ENCODE measurements at regions not wholly inside any gene's neighbourhood (a gene's known extent, or its start where the extent isn't known, plus 50 kb on each side); places are given as distances from the start of the nearest gene placed in this dataset.
"Not testable (repeated sequence)": the region's sequence is repeated elsewhere in the genome, so short reads cannot be mapped to it uniquely, and the experiment has no call there.

DNA sequence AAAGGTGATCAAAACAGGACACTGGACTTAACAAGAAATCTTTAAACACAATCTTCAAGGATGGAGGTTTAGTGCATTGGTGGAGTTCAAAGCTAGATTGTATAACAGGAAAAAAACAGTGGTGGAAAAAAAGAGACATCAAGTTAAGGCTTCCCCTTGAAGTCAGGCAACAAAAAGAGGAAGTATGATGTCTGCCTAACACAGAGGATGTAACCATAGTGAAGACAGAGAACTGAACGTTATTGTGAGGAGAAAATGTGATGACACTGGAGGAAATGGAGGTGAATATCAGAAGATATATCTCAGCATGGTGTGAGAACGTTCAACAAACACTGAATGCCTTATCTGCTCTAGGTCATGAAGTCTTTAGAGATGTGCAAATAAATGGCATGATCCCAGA, 192.4 kb upstream of the AR start:
- no peak for ATAC-seq
- ChIA-PET CTCF (no interaction called here), POLR2A (no interaction called here)
- no peak for DNase-seq
- Mint-ChIP-seq H3K27ac (no peak overlapping the region), H3K27me3 (no peaks in the 10 kb centered on the region), H3K36me3 (ENCODE audit: low read depth) (no peaks in the 10 kb centered on the region), H3K4me1 (no peaks in the 10 kb centered on the region), H3K9me3 (ENCODE audit: low read depth) (no peaks in the 10 kb centered on the region), H3K4me3 (no peak overlapping the region)
- intact Hi-C loops (cut with DNase I, micrococcal nuclease) = no loop called here

DNA sequence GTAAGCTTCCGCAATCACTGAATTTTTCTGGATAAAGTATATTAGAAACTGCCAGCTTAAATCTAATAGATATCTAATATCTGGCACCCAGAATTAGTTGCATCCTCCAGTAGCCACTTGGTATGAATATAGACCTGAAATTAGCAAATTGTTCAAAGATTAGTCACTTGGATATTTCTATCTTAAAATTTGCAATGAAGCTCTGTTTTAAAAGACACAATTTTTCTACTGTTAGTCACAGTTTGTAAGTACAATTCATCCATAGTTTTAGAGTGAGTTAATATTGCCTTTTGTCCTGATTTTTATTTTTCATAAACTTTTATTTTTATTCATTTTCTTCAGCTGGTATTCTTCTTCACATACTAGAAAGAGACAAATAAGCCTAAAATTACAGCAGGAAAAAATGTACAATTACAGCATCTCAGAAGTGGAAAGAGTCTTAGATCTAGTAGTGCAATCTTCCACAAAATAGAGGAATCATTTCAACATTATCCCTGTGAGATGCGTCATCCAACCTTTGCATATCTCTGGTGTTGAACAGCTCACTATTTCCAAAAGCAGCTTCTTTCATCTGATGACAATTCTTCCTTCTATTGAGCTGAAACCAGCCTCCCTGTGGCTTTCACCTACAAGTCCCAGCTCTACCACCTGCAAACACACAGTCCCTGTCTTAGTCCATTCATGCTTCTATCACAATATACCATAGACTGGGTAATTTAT, 190.0 kb upstream of the AR start:
- H3K9me3 Mint-ChIP-seq (ENCODE audit: low read depth) = peaks cover under 1% of the 10 kb centered on the region
- no peak overlapping the region for H3K4me3 Mint-ChIP-seq
- ATAC-seq (no peak), DNase-seq (no peak)
- intact Hi-C loops (cut with DNase I, micrococcal nuclease) = no loop called here
- ChIA-PET POLR2A (no interaction called here), CTCF (no interaction called here)
- no peaks in the 10 kb centered on the region for H3K36me3 Mint-ChIP-seq (ENCODE audit: low read depth)
- H3K27ac Mint-ChIP-seq = no peak overlapping the region
- no peaks in the 10 kb centered on the region for H3K27me3 Mint-ChIP-seq
- H3K4me1 Mint-ChIP-seq = no peaks in the 10 kb centered on the region

DNA sequence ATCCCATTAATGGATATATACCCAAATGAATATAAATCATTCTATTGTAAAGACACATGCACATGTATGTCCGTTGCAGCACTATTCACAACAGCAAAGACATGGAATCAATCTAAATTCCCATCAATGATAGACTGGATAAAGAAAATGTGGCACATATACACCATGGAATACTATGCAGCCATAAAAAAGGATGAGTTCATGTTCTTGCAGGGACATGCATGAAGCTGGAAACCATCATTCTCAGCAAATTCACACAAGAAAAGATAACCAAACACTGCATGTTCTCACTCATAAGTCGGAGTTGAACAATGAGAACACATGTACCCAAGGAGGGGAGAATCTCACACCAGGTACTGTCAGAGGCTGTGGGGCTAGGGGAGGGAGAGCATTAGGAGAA, 182.6 kb upstream of the AR start:
- intact Hi-C loops (cut with DNase I, micrococcal nuclease); H3K4me3 Mint-ChIP-seq; H3K9me3 Mint-ChIP-seq (ENCODE audit: low read depth); POLR2A ChIA-PET; H3K27ac Mint-ChIP-seq; H3K4me1 Mint-ChIP-seq; DNase-seq; ATAC-seq; CTCF ChIA-PET; H3K36me3 Mint-ChIP-seq (ENCODE audit: low read depth); H3K27me3 Mint-ChIP-seq: not testable (repeated sequence)

DNA sequence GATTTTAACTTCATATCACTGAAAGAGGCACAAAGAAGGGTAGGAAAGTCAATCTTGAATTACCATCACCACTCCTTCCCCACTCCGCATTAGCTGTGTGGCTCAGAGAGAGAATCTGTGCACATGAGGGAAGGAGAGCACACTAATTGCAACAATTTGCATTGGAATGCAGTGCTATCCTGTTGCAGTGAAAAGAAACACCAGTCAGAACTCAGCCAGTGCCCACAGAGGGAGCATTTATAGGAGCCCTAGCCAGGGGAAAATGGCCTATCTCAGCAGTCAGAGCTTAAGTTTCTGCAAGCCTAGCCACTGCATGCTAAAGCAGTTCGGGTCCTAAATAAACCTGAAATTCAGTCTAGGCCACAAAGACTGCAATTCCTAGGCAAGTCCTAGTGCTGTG, 159.4 kb upstream of the AR start:
- H3K9me3 Mint-ChIP-seq (ENCODE audit: low read depth) = peaks cover 2% of the 10 kb centered on the region
- no peaks in the 10 kb centered on the region for H3K27me3 Mint-ChIP-seq
- DNase-seq (no peak), ATAC-seq (no peak)
- intact Hi-C loops (cut with DNase I, micrococcal nuclease) = no loop called here
- H3K4me3 Mint-ChIP-seq = no peak overlapping the region
- POLR2A ChIA-PET = no interaction called here
- CTCF ChIA-PET = no interaction called here
- no peak overlapping the region for H3K27ac Mint-ChIP-seq
- no peaks in the 10 kb centered on the region for H3K36me3 Mint-ChIP-seq (ENCODE audit: low read depth)
- H3K4me1 Mint-ChIP-seq = no peaks in the 10 kb centered on the region

DNA sequence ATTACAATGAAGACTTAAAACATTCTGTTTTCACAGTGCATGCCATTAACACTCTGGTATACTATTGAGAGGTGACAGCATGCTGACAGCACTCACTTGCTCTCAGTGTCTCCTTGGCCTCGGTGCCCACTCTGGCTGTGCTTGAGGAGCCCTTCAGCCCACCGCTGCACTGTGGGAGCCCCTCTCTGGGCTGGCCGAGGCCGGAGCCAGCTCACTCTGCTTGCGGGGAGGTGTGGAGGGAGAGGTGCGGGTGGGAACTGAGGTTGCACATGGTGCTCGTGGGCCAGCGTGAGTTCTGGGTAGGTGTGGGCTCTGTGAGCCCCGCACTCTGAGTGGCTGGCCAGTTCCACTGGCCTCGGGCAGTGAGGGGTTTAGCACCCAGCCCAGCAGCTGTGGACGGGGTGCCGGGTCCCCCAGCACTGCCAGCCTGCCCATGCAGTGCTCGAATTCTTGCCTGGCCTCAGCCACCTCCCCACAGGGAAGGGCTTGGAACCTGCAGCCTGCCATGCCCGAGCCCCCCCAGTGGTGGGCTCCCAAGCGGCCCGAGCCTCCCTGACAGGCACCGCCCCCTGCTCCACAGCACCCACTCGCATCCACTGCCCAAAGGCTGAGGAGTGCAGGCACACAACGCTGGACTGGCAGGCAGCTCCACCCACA, 135.3 kb upstream of the AR start:
- H3K36me3 Mint-ChIP-seq (ENCODE audit: low read depth) = no peaks in the 10 kb centered on the region
- DNase-seq = no peak
- ChIA-PET CTCF (no interaction called here), POLR2A (no interaction called here)
- no peaks in the 10 kb centered on the region for H3K27me3 Mint-ChIP-seq
- no peak overlapping the region for H3K27ac Mint-ChIP-seq
- no peaks in the 10 kb centered on the region for H3K4me1 Mint-ChIP-seq
- H3K4me3 Mint-ChIP-seq = no peak overlapping the region
- ATAC-seq = no peak
- no peaks in the 10 kb centered on the region for H3K9me3 Mint-ChIP-seq (ENCODE audit: low read depth)
- intact Hi-C loops (cut with DNase I, micrococcal nuclease) = no loop called here

DNA sequence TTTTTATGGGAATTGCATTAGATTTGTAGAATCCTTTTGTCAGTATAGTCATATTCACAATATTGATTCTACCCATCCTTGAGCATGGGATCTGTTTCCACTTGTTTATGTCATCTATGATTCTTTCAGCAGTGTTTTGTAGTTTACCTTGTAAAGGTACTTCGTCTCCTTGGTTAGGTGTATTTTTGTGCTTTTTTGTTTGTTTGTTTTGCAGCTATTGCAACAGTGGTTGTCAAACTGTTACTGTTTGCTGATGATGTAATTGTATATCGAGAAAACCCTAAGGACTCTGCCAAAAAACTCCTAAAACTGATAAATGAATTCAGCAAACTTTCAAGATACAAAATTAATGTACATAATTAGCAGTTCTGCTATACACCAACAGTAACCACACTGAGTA, 127.9 kb upstream of the AR start:
- ATAC-seq (no peak), DNase-seq (no peak)
- no peaks in the 10 kb centered on the region for H3K36me3 Mint-ChIP-seq (ENCODE audit: low read depth)
- intact Hi-C loops (cut with DNase I, micrococcal nuclease) = no loop called here
- H3K9me3 Mint-ChIP-seq (ENCODE audit: low read depth) = peaks cover 2% of the 10 kb centered on the region
- H3K27me3 Mint-ChIP-seq = no peaks in the 10 kb centered on the region
- CTCF ChIA-PET = no interaction called here
- POLR2A ChIA-PET = no interaction called here
- no peak overlapping the region for H3K4me3 Mint-ChIP-seq
- no peak overlapping the region for H3K27ac Mint-ChIP-seq
- H3K4me1 Mint-ChIP-seq = no peaks in the 10 kb centered on the region

DNA sequence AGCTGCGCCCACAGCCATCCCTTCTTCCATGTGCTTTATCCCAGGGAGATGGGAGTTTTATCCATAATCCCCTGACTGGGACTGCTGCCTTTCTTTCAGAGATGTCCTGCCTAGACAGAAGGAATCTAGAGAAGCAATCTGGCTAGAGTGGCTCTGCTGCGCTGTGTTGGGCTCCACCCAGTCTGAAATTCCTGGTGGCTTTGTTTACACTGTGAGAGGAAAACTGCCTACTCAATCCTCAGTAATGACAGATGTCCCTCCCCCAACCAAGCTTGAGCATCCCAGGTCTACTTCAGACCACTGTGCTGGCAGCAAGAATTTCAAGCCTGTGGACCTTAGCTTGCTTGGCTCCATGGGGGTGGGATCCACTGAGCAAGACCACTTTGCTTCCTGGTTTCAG, 116.9 kb upstream of the AR start:
- DNase-seq = no peak
- intact Hi-C loops (cut with DNase I, micrococcal nuclease) = no loop called here
- ChIA-PET POLR2A (no interaction called here), CTCF (no interaction called here)
- Mint-ChIP-seq H3K27me3 (no peaks in the 10 kb centered on the region), H3K4me1 (no peaks in the 10 kb centered on the region), H3K27ac (no peak overlapping the region), H3K9me3 (ENCODE audit: low read depth) (peaks cover 9% of the 10 kb centered on the region), H3K36me3 (ENCODE audit: low read depth) (no peaks in the 10 kb centered on the region), H3K4me3 (no peak overlapping the region)
- no peak for ATAC-seq

DNA sequence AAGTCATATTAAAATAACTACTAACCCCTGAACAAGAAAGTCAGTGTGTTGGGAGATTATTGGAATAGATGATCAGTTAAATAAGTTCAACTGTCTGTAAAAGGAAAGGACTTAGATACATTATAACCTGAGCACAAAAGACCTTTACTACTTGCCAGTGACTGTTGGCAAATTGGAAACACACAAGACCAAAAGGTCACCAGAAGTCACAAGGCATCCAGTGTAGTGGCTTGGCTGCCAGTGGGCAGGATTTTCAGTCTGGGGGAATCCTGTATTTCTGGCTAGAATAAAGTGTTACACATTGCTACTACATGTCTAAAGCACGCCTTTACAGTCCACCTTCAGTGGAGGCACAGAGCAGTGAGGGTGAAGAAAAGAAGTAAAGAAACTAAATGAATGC, 108.3 kb upstream of the AR start:
- Mint-ChIP-seq H3K27ac (no peak overlapping the region), H3K36me3 (ENCODE audit: low read depth) (no peaks in the 10 kb centered on the region), H3K4me3 (no peak overlapping the region), H3K4me1 (no peaks in the 10 kb centered on the region), H3K9me3 (ENCODE audit: low read depth) (no peaks in the 10 kb centered on the region), H3K27me3 (no peaks in the 10 kb centered on the region)
- POLR2A ChIA-PET = no interaction called here
- CTCF ChIA-PET = no interaction called here
- ATAC-seq = no peak
- intact Hi-C loops (cut with DNase I, micrococcal nuclease) = no loop called here
- no peak for DNase-seq

DNA sequence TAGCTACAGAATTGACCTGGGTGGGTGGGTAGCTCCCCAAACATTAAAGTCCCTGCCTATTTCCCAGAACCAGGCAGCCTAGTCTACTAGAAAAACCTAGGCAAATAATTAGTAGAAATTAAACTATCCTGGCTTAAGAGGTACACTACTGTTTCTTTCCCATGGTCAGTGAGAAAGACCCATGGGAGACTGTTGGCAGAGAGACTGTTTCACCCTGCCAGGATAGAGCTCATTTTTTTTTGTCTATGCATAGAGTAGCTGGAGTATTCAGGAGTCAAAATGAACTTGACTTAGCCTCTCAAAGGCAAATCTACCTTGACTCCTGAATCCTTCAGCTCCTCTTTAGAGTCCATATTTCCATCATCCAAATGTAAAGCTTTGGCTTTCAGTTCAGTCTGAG, 107.0 kb upstream of the AR start:
- intact Hi-C loops (cut with DNase I, micrococcal nuclease) = no loop called here
- no peak overlapping the region for H3K4me3 Mint-ChIP-seq
- POLR2A ChIA-PET = no interaction called here
- H3K36me3 Mint-ChIP-seq (ENCODE audit: low read depth) = no peaks in the 10 kb centered on the region
- ATAC-seq (no peak), DNase-seq (no peak)
- H3K9me3 Mint-ChIP-seq (ENCODE audit: low read depth) = peaks cover 2% of the 10 kb centered on the region
- H3K27me3 Mint-ChIP-seq = no peaks in the 10 kb centered on the region
- H3K4me1 Mint-ChIP-seq = no peaks in the 10 kb centered on the region
- H3K27ac Mint-ChIP-seq = no peak overlapping the region
- CTCF ChIA-PET = no interaction called here

DNA sequence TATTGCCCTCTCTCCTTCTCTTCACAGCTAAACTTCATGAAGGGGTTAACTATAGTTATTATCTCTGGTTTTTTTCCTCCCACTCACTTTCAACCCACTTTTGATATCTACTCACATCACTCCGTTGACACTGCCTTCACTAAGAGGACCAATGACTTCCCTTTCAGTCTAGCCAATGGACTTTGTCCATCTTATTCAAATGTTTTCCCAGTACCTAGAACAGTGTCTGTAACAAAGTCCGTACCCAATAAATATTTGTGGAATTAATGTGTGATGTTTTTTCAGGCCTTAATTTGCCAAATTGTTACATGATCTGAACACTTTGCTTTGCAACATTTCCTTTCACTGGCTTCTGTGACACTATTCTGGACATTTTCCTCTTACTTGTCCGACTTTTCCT, 106.0 kb upstream of the AR start:
- H3K4me1 Mint-ChIP-seq = no peaks in the 10 kb centered on the region
- no peaks in the 10 kb centered on the region for H3K27me3 Mint-ChIP-seq
- H3K9me3 Mint-ChIP-seq (ENCODE audit: low read depth) = peaks cover 2% of the 10 kb centered on the region
- no peak for ATAC-seq
- no peak for DNase-seq
- no peaks in the 10 kb centered on the region for H3K36me3 Mint-ChIP-seq (ENCODE audit: low read depth)
- H3K27ac Mint-ChIP-seq = no peak overlapping the region
- no peak overlapping the region for H3K4me3 Mint-ChIP-seq
- intact Hi-C loops (cut with DNase I, micrococcal nuclease) = no loop called here
- CTCF ChIA-PET = no interaction called here
- POLR2A ChIA-PET = no interaction called here

DNA sequence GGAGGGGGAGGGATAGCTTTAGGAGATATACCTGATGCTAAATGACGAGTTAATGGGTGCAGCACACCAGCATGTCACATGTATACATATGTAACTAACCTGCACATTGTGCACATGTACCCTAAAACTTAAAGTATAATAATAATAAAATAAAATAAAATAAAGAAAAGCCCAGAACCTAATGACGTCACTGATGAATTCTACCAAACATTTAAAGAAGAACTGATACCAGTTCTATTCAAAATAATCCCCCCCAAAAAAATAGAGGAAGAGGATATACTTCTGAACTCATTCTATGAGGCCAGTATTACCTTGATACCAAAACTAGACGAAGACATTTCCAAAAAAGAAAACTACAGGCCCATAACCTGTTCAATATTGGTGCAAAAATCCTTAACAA, 68.6 kb upstream of the AR start:
- POLR2A ChIA-PET; H3K36me3 Mint-ChIP-seq (ENCODE audit: low read depth); H3K27ac Mint-ChIP-seq; H3K27me3 Mint-ChIP-seq; H3K4me3 Mint-ChIP-seq; CTCF ChIA-PET; H3K4me1 Mint-ChIP-seq; H3K9me3 Mint-ChIP-seq (ENCODE audit: low read depth); ATAC-seq; intact Hi-C loops (cut with DNase I, micrococcal nuclease); DNase-seq: not testable (repeated sequence)

DNA sequence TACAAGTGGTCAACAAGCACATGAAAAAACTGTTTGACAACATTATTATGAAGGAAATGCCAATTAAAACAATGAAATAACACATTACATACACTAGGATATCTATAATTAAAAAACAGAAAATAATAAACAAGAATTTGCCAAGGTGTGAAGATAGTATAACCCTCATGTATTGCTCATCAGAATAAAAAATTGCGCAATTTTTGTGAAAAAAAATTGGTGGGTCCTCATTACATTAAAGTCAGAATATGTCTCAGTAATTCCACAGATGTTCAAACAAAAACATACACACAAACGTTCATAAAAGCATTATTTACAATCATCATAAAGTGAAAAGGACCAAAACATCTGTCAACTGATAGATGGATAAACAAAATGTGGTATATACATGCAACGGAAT, 63.0 kb upstream of the AR start:
- no peak for DNase-seq
- peaks cover 2% of the 10 kb centered on the region for H3K9me3 Mint-ChIP-seq (ENCODE audit: low read depth)
- no peaks in the 10 kb centered on the region for H3K27me3 Mint-ChIP-seq
- intact Hi-C loops (cut with DNase I, micrococcal nuclease) = no loop called here
- H3K4me3 Mint-ChIP-seq = no peak overlapping the region
- no peaks in the 10 kb centered on the region for H3K36me3 Mint-ChIP-seq (ENCODE audit: low read depth)
- H3K4me1 Mint-ChIP-seq = no peaks in the 10 kb centered on the region
- H3K27ac Mint-ChIP-seq = no peak overlapping the region
- CTCF ChIA-PET = no interaction called here
- POLR2A ChIA-PET = no interaction called here
- no peak for ATAC-seq
